IPS-11a (cell line): ENCODE measurements at regions not wholly inside any gene's neighbourhood (a gene's known extent, or its start where the extent isn't known, plus 50 kb on each side); places are given as distances from the start of the nearest gene placed in this dataset.

Experiments used
- H3K4me3 ChIP-seq: one replicate; pipeline ENCODE4 v1.5.1; 2013; ENCODE audit warnings: low read depth, low read length, control low read depth

DNA sequence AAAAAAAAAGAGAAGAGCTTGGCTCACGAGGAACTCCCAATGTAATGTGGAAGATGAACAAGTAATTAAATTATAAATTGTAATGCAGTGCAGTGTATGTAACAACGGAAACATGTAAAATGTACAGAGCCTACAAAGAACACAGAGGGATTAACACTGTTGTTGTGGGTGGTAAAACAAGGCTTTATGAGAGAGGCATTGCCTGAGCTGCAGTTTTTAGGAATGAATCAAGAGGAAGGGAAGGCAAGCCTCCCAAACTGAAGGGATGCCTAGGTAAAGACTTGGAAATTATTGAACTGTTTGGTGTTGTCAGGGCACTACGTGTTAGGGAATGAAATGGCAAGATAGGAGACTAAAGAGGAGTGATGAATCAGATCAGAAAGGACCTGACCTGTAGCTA, 213.7 kb downstream of the HTR7 start:
- H3K4me3 ChIP-seq, result no peak overlapping the region

DNA sequence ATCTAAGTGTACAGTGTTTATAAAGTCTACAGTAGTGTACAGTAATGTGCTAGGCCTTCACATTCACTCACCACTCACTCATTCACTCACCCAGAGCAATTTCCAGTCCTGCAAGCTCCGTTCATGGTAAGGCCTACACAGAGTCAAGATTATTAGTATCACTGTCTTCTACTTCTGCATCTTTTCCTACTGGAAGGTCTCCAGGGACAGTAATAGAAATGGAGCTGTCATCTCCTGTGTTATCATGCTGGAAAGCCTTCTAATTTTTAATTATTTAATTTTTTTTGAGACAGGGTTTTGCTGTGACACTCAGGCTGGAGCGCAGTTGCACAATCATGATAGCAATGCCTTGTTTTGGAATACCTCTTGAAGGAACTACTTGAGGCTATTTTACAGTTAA, 207.0 kb downstream of the HTR7 start:
- no peak overlapping the region for H3K4me3 ChIP-seq

DNA sequence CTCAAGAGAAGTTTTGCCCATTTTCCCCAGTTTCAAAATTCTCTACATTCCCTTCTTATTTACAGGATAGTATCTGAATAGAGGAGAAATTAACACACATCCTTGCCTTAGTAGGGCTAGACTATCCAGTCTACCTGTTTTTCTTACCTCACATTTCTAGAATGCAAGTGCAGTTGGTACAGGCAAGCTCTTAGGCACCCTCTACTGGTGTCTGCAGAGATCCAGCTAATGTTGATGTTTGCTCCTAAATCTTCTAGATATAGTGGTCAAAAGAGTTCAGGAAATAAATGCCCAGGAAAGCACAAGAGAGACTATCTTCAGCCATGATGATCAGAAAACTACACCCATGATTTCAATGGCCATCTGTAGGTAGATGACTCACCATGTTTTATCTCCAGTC, 205.3 kb downstream of the HTR7 start:
- H3K4me3 ChIP-seq, result no peak overlapping the region

DNA sequence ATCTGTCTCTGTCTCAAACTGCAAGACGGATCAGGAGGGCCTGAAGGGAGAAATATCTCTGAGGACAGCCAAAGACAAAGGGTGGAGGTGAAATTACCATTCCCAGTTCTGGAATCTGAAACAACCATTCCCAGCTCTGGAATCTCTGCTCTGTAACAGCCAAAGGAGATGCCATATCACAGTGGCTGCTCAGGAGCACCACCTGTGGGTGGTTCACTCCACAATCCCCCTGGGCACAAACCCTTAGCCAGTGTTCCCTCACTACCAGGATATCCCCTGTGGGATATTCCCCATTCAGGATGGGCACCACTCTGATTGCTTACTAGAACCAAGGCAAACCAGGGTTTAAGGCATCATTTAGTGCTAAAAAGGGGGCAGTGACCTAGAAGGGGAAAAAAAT, 199.0 kb downstream of the HTR7 start:
- no peak overlapping the region for H3K4me3 ChIP-seq

DNA sequence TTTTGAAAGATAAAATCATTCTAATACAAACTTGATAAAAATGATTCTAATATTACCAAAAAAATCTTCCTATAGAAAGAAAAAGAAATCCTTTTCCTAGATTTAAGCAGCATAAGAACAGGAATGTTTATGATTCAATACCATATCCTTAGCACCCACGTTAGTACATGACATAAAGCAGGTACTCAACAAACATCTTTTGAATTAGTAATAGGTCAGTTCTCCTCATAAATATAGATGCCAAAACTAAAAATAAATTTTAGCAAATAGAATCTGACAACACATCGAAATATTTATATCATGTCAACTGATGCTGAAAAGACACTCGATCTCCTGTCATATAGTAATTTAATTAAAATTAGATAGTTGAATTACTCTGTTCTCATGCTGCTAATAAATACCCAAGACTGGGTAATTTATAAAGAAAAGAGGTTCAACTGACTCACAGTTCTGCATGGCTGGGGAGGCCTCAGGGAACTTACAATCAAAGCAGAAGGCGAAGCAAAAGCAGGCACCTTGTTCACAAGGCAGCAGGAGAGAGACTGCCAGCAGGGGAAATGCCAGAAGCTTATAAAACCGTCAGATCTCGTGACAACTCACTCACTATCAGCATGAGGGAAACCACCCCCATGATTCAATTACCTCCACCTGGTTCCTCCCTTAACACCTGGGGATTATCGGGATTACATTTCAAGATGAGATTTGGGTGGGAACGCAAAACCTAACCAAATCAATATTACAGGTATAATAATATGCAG, 191.8 kb downstream of the HTR7 start:
- H3K4me3 ChIP-seq, result no peak overlapping the region

DNA sequence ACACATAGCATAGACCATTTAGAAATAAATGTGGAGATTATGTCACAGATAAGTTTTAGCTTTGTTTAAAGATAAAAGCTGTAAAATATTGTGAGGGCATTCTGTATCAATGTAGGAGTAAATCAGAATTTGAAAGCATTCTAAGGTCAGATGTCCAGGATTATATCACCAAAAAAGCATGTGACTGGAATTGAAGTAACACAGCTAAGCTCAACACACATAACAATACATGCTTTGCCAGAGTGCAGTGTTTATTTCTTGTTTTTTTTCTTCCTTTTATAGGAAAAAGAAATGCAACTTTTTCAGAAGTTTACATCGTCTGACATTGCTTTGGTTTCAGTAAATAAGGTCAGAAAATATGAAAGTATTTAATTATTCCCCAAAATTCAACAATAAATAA, 183.4 kb downstream of the HTR7 start:
- H3K4me3 ChIP-seq, result no peak overlapping the region

DNA sequence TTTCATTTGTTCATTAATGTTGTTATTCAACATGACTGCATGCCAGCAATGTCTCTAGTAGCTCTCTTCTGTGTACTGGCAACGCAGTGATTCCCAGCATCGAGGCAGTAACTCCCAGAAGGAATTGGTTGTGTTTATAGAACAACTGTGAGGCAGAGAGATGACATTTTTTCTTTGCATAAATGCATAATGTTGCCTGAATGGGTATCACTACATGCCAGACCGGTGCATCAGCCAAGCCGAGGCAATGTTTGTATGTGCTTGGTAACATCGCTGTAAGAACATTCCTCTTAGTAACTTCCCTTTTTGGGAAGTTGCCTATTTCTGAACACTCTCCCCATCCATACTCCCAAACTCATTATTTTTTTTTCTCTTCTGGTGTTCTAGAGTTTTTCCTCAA, 182.9 kb downstream of the HTR7 start:
- H3K4me3 ChIP-seq, result no peak overlapping the region

DNA sequence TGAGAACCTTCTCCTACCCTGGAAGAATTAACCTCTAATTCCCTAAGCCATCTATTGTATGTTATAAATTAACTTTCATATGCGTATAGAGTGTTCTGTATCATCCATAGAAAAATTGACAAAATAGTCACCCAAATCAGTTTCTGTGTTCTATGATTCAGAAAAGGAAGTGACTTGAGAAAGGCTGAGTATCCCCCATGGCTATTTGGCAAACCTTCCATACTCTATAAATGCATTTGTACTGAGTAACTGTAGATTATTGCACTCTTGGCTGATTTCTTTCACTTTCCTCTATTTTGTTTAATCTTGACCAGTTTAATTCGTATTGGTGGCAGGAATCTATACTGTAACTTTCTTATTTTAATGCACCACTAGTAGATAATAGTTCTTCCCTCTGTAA, 182.2 kb downstream of the HTR7 start:
- H3K4me3 ChIP-seq, result no peak overlapping the region
